Coronary artery (tissue), 2 donors: ENCODE measurements at regions not wholly inside any gene's neighbourhood (a gene's known extent, or its start where the extent isn't known, plus 50 kb on each side); places are given as distances from the start of the nearest gene placed in this dataset.
A peak's percentile ranks its signal among the peaks of the same experiment; 100 is the strongest.

Experiments
- DNase-seq: peaks from one replicate; pipeline ENCODE4 v3.0.0-alpha.2; 2017; ENCODE audit warnings: low spot score
- H3K27ac ChIP-seq, 2 donors: fragments of 200-600 bp; sonication (generic); one replicate each; pipeline ENCODE4 v1.5.1; 2016 to 2019
- H3K4me3 ChIP-seq: fragments of 200-600 bp; sonication (generic); 2 replicates; pipeline ENCODE4 v1.5.1; 2016; ENCODE audit warnings: mild to moderate bottlenecking, moderate library complexity
- CTCF ChIP-seq: fragments of 200-600 bp; sonication (generic); IDR thresholded peaks from one replicate; pipeline ENCODE4 v1.5.1; 2019; ENCODE audit warnings: antibody characterized with exemption

- no peak for DNase-seq
- TF ChIP-seq CTCF = no peak
- Histone ChIP-seq H3K4me3 (no peak overlapping the region), H3K27ac (no peak overlapping the region)
Measured at GRCh38 chr1:181326348-181326747, 157.0 kb upstream of the CACNA1E start.

DNA sequence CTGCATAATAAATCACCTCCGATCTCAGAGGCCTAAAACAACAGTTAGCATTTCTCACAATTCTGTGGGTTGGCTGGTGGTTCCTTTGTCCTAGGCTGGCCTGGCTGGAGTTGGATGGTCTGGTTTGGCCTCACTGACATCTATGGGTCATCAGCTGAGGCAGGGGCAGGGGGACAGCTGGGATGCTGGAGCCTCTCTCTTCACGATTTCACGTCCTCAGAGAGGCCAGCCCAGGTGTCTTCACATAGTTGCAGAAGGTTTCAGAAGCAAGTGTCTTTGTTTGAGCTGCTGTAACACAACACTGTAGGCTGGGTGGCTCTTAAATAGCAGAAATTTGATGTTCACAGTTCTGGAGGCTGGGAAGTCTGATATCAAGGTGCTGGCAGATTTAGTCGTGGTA is 155.5 kb upstream of the CACNA1E start:
- no peak overlapping the region for H3K27ac ChIP-seq
- no peak for DNase-seq
- TF ChIP-seq CTCF = no peak
- H3K4me3 ChIP-seq = no peak overlapping the region

GRCh38 chr1:181334724-181335123 is 148.6 kb upstream of the CACNA1E start:
- Histone ChIP-seq H3K27ac (no peak overlapping the region), H3K4me3 (no peak overlapping the region)
- no peak for TF ChIP-seq CTCF
- peak; percentile 19 for DNase-seq

DNA sequence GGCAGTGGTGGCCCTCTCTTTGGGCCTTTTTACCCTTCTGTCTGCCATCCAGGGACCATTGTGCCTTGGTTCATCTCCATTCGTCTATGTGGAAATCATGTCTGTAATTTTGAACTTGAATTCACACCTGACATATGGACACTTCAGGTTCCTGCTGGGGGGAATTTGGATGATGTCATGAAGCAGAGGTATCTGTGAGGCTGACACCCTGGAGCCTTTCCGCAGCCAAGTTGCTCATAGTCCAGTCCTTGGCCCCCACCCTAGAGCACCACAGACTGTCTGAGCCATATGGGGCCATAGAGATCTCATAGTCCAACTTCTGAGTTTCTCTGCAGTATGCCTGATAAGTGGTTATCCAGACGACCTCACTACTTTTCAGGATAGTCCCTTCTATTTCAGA is 147.7 kb upstream of the CACNA1E start:
- H3K27ac ChIP-seq = no peak overlapping the region
- no peak overlapping the region for H3K4me3 ChIP-seq
- no peak for TF ChIP-seq CTCF
- DNase-seq = no peak

DNA sequence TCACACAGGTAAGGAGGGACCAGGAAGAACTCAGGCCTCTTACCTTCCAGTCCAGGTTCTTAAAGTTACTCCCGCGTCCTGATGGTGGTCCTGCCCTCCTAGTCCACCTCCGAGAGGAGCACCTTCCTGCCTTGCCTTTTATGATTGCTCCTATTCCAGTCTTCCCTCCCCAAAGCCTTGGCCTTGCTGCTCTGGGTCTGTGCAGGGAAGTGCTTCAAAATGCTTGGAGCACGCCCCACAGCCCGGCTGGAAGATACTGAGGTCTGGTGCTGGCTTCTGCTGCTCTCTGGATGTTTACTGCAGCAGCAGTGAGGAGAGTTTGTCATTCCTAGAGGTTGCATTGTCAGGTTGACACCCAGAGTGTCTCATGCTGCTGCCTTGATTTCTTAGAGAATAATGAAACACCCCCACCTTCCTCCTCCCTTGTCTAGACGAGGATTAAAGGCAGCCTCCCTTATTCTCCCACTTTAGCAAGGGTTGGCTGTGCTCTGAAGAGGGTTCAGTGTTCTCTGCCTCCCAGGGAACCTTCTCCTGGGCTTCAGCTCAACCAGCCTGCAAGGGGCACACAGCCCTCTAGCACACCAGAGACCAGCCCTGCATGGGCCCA is 142.2 kb upstream of the CACNA1E start:
- peak; percentile 14 for DNase-seq
- H3K27ac ChIP-seq = no peak overlapping the region
- TF ChIP-seq CTCF = no peak
- H3K4me3 ChIP-seq = no peak overlapping the region

DNA sequence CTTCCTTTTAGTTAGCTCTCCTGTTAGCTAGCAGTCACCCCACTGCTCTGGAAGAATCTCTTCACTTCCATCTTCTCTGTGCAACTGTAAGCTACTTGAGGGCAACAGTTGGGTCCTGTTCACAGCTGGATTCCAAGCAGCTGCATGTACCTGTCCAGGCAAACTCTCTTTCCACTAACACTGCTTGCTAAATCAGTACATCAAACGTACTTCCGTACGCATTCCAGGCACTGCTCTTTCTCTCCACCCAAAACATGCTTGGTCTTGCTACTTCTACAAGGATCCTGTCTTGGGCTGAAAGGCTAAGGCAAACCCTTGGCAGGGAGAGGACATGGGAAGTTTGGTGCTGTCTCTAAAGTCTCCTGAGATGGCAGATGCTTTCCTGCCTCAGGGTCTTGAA is 139.2 kb upstream of the CACNA1E start:
- TF ChIP-seq CTCF = no peak
- no peak overlapping the region for H3K4me3 ChIP-seq
- no peak overlapping the region for H3K27ac ChIP-seq
- DNase-seq = peak; percentile 40

DNA sequence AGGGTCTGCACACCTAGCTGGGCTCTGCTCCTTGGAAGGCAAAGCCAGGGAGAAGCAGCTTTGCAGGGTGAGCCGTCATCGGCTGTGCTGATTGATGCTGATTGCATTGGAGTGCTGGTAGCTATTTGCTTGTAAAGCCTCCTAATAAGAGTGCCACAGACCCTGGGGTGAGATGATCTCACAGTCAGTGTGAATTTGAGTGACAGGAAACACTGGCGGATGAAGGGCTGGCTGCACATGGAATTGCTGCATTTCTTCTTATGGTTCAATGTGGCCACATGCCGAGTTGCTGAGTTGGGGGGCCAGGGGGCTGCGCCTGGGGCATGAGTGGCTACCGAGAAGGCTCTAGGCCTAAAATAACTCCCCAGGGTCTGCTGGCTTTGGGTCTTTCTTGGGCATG is 138.2 kb upstream of the CACNA1E start:
- Histone ChIP-seq H3K27ac (no peak overlapping the region), H3K4me3 (no peak overlapping the region)
- peak; percentile 56 for DNase-seq
- TF ChIP-seq CTCF = no peak
